ENCODE measurements at regions not wholly inside any gene's neighbourhood (a gene's known extent, or its start where the extent isn't known, plus 50 kb on each side); places are given as distances from the start of the nearest gene placed in this dataset.

GRCh38 chr10:30238836-30239235 lies 110.2 kb downstream of the MTPAP start:
- Mint-ChIP-seq H3K4me3 (ENCODE audit: unreplicated experiment) (no peak overlapping the region), H3K9me3 (ENCODE audit: low read depth) (peaks cover 3% of the 10 kb centered on the region), H3K36me3 (ENCODE audit: low read depth) (no peaks in the 10 kb centered on the region), H3K27me3 (ENCODE audit: low read depth) (no peaks in the 10 kb centered on the region), H3K27ac (ENCODE audit: unreplicated experiment) (no peak overlapping the region), H3K4me1 (ENCODE audit: low read depth) (no peaks in the 10 kb centered on the region)
- DNase-seq (ENCODE audit: low spot score): no peak
- no peak for TF ChIP-seq CTCF (IDR thresholded peaks at IDR 0.05)

GRCh38 chr10:30233186-30233959 lies 115.7 kb downstream of the MTPAP start:
- no peaks in the 10 kb centered on the region for H3K27me3 Mint-ChIP-seq (ENCODE audit: low read depth)
- peaks cover 3% of the 10 kb centered on the region for H3K9me3 Mint-ChIP-seq (ENCODE audit: low read depth)
- no peaks in the 10 kb centered on the region for H3K36me3 Mint-ChIP-seq (ENCODE audit: low read depth)
- no peak for DNase-seq (ENCODE audit: low spot score)
- no peak overlapping the region for H3K4me3 Mint-ChIP-seq (ENCODE audit: unreplicated experiment)
- no peak overlapping the region for H3K27ac Mint-ChIP-seq (ENCODE audit: unreplicated experiment)
- no peak for TF ChIP-seq CTCF (IDR thresholded peaks at IDR 0.05)
- peaks cover 18% of the 10 kb centered on the region for H3K4me1 Mint-ChIP-seq (ENCODE audit: low read depth)

- H3K36me3 Mint-ChIP-seq (ENCODE audit: low read depth): no peaks in the 10 kb centered on the region
- no peak for DNase-seq (ENCODE audit: low spot score)
- H3K27ac Mint-ChIP-seq (ENCODE audit: unreplicated experiment): no peak overlapping the region
Observed at GRCh38 chr10:30231709-30232108, 117.4 kb downstream of the MTPAP start.

GRCh38 chr10:30231071-30231652 lies 117.9 kb downstream of the MTPAP start:
- no peak for TF ChIP-seq CTCF (IDR thresholded peaks at IDR 0.05)
- no peak overlapping the region for H3K4me3 Mint-ChIP-seq (ENCODE audit: unreplicated experiment)
- H3K9me3 Mint-ChIP-seq (ENCODE audit: low read depth): peaks cover 3% of the 10 kb centered on the region
- no peak for DNase-seq (ENCODE audit: low spot score)
- H3K36me3 Mint-ChIP-seq (ENCODE audit: low read depth): no peaks in the 10 kb centered on the region
- H3K27ac Mint-ChIP-seq (ENCODE audit: unreplicated experiment): no peak overlapping the region
- peaks cover 18% of the 10 kb centered on the region for H3K4me1 Mint-ChIP-seq (ENCODE audit: low read depth)
- H3K27me3 Mint-ChIP-seq (ENCODE audit: low read depth): no peaks in the 10 kb centered on the region

More at GRCh38 chr10:30231709-30232108, 117.4 kb downstream of the MTPAP start:
- H3K9me3 Mint-ChIP-seq (ENCODE audit: low read depth): peaks cover 3% of the 10 kb centered on the region
- H3K4me1 Mint-ChIP-seq (ENCODE audit: low read depth): peaks cover 18% of the 10 kb centered on the region
- TF ChIP-seq CTCF (IDR thresholded peaks at IDR 0.05): no peak
- no peak overlapping the region for H3K4me3 Mint-ChIP-seq (ENCODE audit: unreplicated experiment)
- H3K27me3 Mint-ChIP-seq (ENCODE audit: low read depth): no peaks in the 10 kb centered on the region

GRCh38 chr10:30229536-30229935 lies 119.5 kb downstream of the MTPAP start:
- DNase-seq (ENCODE audit: low spot score): no peak
- H3K4me1 Mint-ChIP-seq (ENCODE audit: low read depth): peaks cover 18% of the 10 kb centered on the region
- H3K36me3 Mint-ChIP-seq (ENCODE audit: low read depth): no peaks in the 10 kb centered on the region
- H3K9me3 Mint-ChIP-seq (ENCODE audit: low read depth): peaks cover under 1% of the 10 kb centered on the region
- no peak overlapping the region for H3K4me3 Mint-ChIP-seq (ENCODE audit: unreplicated experiment)
- no peak overlapping the region for H3K27ac Mint-ChIP-seq (ENCODE audit: unreplicated experiment)
- no peak for TF ChIP-seq CTCF (IDR thresholded peaks at IDR 0.05)
- no peaks in the 10 kb centered on the region for H3K27me3 Mint-ChIP-seq (ENCODE audit: low read depth)
